Adrenal gland (tissue), 9 donors: ENCODE measurements at regions not wholly inside any gene's neighbourhood (a gene's known extent, or its start where the extent isn't known, plus 50 kb on each side); places are given as distances from the start of the nearest gene placed in this dataset.

Experiments
- DNase-seq, 7 donors: peaks; one replicate each; pipeline ENCODE4 v3.0.0-alpha.2; 2019 to 2020
- H3K27ac ChIP-seq, 5 donors: fragments of 200-600 bp; sonication (generic) in 4 of 5; 1 replicate in 3 of 5; 2 replicates in 2 of 5; pipeline versions ENCODE4 v1.5.1 to v1.8.0; 2016 to 2020; ENCODE audit warnings: mild to moderate bottlenecking in 1 of 5
- H3K27me3 ChIP-seq: fragments of 200-600 bp; 2 replicates; pipeline ENCODE4 v1.8.0; 2021
- H3K36me3 ChIP-seq, 2 donors: fragments of 200-600 bp; replicated peaks in 1 of 2; 1 replicate in 1 of 2; 2 replicates in 1 of 2; pipeline versions ENCODE4 v1.5.1 to v1.8.0; 2018 to 2022
- H3K4me1 ChIP-seq, 2 donors: fragments of 200-600 bp; replicated peaks in 1 of 2; 1 replicate in 1 of 2; 2 replicates in 1 of 2; pipeline versions ENCODE4 v1.5.1 to v1.8.0; 2018 to 2021
- H3K4me3 ChIP-seq, 4 donors: fragments of 200-600 bp; sonication (generic) in 3 of 4; one replicate each; pipeline ENCODE4 v1.5.1; 2016 to 2018
- H3K9me3 ChIP-seq, 3 donors: fragments of 200-600 bp; sonication (generic) in 1 of 3; replicated peaks in 1 of 3; 1 replicate in 2 of 3; 2 replicates in 1 of 3; pipeline versions ENCODE4 v1.5.1 to v1.8.0; 2016 to 2021
- CTCF ChIP-seq, 6 experiments: fragments of 450-650 bp in 4 of 6; fragments of 200-600 bp in 2 of 6; sonication (generic) in 1 of 6; IDR thresholded peaks; 1 replicate in 5 of 6; 2 replicates in 1 of 6; pipeline versions ENCODE4 v1.5.1 to v1.8.0; 2016 to 2021; ENCODE audit warnings: antibody characterized with exemption in 6 of 6, mild to moderate bottlenecking in 2 of 6, moderate library complexity in 1 of 6
- POLR2A ChIP-seq, 2 donors: fragments of 450-650 bp; IDR thresholded peaks; one replicate each; pipeline ENCODE4 v1.6.1; 2017; ENCODE audit warnings: antibody characterized with exemption in 2 of 2, mild to moderate bottlenecking in 2 of 2, moderate library complexity in 1 of 2
- WGBS, 4 donors: extraction: QIAGEN DNeasy Blood & Tissue Kit in 2 of 4; methylation state at CpG; one replicate each; pipeline versions ENCODE4 v1.1.5 to v1.1.7; 2013 to 2017; 5-methylcytosine and 5-hydroxymethylcytosine counted together
- intact Hi-C, 2 donors: fragments of 100-400 bp; cut with DNase I; formaldehyde crosslinking; loops; one replicate each; pipeline versions ENCODE4 v1.14.1 to v1.15.0; 2022 to 2023
- donor health status: healthy with polysubstance abuse.
- donor health status: Bipolar disorder and iron deficiency.
- donor health status: DM: yes; HTN: yes; CAD: no.
- donor health status: DM: no; HTN: no; CAD: no.
- donor health status: DM: no; HTN: no; CAD: no.

DNA sequence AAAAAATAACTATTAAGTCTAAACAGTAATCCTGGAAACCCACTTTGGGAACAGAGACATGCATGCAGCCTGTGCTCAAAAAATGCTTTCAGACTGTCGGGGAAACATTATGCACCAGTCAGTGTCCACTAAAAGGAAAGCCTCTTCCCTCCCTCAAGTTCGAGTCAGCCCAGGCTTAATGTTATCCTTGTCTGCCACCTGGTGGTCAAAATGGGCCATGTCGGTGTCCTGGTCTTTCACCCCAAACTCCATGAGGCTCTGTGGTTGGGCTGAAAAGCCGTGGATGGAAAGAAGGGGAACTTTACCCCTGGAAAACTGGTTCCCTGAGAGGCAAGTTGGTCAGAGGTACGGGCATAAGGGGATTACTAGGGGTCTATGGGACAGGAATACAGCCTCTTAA lies 88.4 kb upstream of the ZNF492 start:
- Histone ChIP-seq H3K4me3 (no peak overlapping the region), H3K27me3 (no peaks in the 10 kb centered on the region), H3K4me1 (no peaks in the 10 kb centered on the region), H3K36me3 (no peaks in the 10 kb centered on the region), H3K9me3 (no peaks in the 10 kb centered on the region), H3K27ac (no peak overlapping the region)
- 7 to 23% (median 15%) methylated on average over 5 of the region's 5 CpGs for WGBS, 4 donors
- peak in 5 of 6 experiments; percentile 29 to 56 (median 37) for TF ChIP-seq CTCF (IDR thresholded peaks at IDR 0.05)
- TF ChIP-seq POLR2A (IDR thresholded peaks at IDR 0.05), result no peak
- DNase-seq, result peak in 3 of 7 donors; percentile 26 to 52 (median 31)
- intact Hi-C loops, result no loop called here

DNA sequence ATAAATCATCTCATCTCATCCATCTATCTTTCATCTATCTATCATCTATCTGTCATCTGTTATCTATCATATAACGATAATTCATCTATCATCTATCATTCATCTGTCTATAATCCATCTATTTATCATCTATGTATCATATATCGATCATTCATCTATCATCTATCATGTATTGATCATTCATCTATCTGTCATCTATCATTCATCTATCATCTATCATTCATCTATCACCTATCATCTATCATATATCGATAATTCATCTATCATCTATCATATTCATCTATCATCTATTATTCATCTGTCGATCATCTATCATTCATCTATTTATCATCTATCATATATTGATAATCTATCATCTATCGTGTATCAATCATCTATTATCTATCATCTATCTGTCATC lies 100.4 kb upstream of the ZNF492 start:
- no peak overlapping the region for H3K4me3 ChIP-seq
- no peaks in the 10 kb centered on the region for H3K4me1 ChIP-seq
- H3K27ac ChIP-seq, result no peak overlapping the region
- H3K27me3 ChIP-seq, result no peaks in the 10 kb centered on the region
- H3K9me3 ChIP-seq, result no peaks in the 10 kb centered on the region
- DNase-seq, result no peak
- no peaks in the 10 kb centered on the region for H3K36me3 ChIP-seq
- intact Hi-C loops, result no loop called here
- 83 to 91% (median 86%) methylated on average over 5 of the region's 5 CpGs for WGBS, 4 donors
- TF ChIP-seq POLR2A (IDR thresholded peaks at IDR 0.05), result no peak
- no peak for TF ChIP-seq CTCF (IDR thresholded peaks at IDR 0.05)

DNA sequence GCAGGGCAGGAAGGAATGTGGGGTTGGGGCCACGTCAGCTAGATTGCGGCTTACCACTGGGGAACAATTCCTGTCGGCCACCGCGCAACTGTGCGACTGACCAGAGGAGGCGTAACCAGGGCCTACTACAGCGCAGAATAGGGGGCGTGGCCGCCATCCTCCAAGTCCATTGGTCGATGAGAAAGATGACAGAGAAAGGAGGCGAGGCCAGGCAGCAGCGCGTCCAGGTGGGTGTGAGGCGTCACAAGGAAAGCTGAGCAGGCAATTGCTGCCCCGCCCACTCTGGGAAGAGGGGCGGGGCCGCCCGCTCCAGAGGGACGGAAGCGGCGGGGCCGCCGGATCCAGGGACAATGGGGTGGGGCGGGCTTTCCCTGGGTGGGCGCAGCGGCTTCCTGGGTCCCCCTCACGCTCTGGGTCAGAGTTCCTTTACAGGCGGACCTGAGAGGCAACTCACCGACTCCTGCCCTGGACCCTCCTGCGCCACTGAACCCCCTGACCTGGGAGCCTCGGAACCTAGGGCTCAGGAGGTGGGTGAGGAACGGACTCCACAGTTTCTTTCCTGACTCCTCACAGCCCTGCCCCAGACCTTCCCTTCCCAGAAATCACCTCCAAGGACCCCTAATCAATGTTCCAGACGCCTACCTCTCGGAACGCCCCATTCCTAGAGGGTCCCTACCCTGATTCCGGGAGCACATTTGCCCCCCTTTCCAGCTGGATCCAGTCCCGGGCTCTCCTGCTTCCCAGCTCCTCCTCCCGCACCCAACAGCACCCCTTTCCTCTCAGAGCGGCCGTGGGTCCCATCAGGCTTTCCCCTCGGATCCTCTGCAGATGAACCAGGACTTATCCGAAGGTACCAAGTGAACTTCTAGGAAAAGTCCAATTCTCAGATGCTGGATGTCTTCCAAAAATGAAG lies 101.5 kb upstream of the ZNF492 start:
- 2 to 4% (median 4%) methylated on average over 11 to 43 of the region's 43 CpGs for WGBS, 4 donors
- DNase-seq, result peak in 4 of 7 donors; percentile 16 to 82 (median 26)
- TF ChIP-seq POLR2A (IDR thresholded peaks at IDR 0.05) (peak in 1 of 2 donors; percentile 79), CTCF (IDR thresholded peaks at IDR 0.05) (no peak)
- Histone ChIP-seq H3K27ac (no peak overlapping the region), H3K36me3 (no peaks in the 10 kb centered on the region), H3K27me3 (no peaks in the 10 kb centered on the region), H3K4me1 (no peaks in the 10 kb centered on the region), H3K9me3 (no peaks in the 10 kb centered on the region), H3K4me3 (peak overlapping the region in 1 of 4 donors; percentile 29)
- intact Hi-C loops, result no loop called here

GRCh38 chr19:22530042-22530441 lies 104.1 kb upstream of the ZNF492 start:
- TF ChIP-seq POLR2A (IDR thresholded peaks at IDR 0.05), result no peak
- no peak for TF ChIP-seq CTCF (IDR thresholded peaks at IDR 0.05)
- Histone ChIP-seq H3K36me3 (no peaks in the 10 kb centered on the region), H3K9me3 (no peaks in the 10 kb centered on the region), H3K4me1 (no peaks in the 10 kb centered on the region), H3K27me3 (no peaks in the 10 kb centered on the region), H3K27ac (no peak overlapping the region), H3K4me3 (no peak overlapping the region)
- WGBS, 4 donors, result 64 to 80% (median 69%) methylated on average over 4 of the region's 4 CpGs
- no peak for DNase-seq
- intact Hi-C loops, result no loop called here
